ELR (cell line): ENCODE measurements at regions not wholly inside any gene's neighbourhood (a gene's known extent, or its start where the extent isn't known, plus 50 kb on each side); places are given as distances from the start of the nearest gene placed in this dataset.
A peak's percentile ranks its signal among the peaks of the same experiment; 100 is the strongest.
"Not testable (repeated sequence)": the region's sequence is repeated elsewhere in the genome, so short reads cannot be mapped to it uniquely, and the experiment has no call there.

Experiments used
- DNase-seq: peaks from one replicate; pipeline ENCODE4 v3.0.0-alpha.2; 2015; ENCODE audit warnings: low read depth

GRCh38 chr5:68658810-68659372 is 434.9 kb upstream of the SLC30A5 start:
- no peak for DNase-seq

DNA sequence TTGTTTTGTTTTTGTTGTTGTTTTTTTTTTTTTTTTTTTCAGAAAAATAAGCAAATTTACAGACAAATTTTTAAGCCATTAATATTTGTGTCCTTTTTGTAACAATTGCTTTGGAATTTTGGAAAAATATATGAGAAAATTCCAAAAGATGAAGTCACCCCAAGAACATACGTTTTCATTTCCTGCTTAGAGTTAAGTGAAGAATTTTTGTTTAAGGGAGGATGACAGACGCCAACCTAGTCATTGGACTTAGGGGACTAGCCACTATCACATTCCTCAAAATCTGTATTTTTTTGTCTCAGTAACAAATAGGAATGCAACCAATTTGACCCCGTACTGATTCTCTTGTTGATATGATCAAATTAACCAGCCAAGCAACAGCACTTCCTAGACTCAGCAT is 433.9 kb upstream of the SLC30A5 start:
- peak; percentile 66 for DNase-seq

- DNase-seq: peak; percentile 62
Observed at GRCh38 chr5:68661237-68661636, 432.6 kb upstream of the SLC30A5 start.

DNA sequence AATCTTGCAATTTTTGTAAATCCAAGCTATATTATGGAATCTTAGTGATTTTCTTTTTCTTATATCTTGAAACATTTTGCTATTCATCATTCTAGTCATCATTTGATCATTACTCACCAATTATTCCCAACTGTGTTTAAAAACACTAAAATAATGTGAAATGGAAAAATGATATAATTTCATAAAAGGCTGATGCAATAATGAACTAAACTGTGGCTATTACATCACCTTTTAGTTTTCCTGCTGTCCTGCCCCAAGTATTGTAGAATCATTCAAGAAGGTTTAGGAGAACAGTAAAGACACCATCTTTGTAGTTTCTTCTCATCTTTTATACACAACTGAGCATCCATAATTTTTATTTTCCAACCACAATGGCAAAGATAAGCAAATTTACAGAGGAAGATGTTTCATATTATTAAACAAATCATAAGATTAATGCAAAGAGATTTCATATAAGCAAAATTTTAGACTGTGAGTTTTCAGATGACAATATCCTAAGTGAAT is 431.0 kb upstream of the SLC30A5 start:
- DNase-seq: no peak

- no peak for DNase-seq
Observed at GRCh38 chr5:68669864-68670575, 423.8 kb upstream of the SLC30A5 start.

DNA sequence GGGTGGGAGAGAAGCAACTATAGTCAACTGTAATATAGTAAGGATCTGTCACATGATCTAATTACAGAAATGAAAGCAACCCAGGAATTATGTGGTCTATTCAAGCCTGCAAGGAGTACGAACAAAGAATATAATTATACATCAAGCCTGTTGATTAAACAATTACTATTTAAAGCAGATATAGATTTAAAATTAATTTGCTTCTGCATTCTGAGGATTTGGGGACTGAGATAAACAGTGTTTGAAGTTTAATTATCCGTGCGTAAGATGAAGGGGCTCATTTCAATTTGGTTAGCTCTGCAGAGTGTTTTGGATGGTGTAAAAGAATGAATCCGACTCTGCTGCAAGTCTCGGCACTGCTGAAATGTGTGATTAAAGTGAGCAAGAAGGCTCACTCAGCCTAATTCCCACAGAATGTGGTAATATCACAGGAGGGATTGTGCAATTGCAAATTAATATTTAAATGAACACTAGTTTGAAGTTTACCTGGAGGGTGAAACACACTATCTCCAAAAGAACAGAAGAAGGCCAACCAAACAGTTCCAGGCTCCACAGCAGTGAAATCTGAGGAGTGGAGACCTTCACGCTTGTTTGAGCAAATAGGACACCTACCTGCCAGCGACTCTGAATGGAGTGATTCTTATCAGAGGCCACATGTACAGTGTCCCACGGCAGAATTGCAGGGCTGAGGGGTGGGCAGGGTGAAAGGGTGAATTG is 420.6 kb upstream of the SLC30A5 start:
- no peak for DNase-seq

DNA sequence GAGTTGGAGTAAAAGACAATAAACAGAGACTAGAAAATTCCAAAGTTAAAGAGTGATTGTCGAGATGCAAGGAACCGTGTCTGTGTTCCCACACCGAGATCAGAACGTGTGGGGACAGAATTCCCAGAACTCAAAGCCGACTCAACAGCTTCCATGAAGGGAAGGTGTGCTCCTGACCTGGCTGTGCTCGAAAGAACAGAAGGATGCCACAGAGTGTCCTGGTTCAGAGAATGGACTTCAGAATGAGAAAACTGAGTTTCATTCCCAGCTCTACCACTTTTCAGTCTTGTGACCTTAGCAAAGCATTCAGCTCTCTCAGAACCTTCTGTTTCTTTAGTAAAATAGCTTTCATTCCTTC is 420.0 kb upstream of the SLC30A5 start:
- no peak for DNase-seq

DNA sequence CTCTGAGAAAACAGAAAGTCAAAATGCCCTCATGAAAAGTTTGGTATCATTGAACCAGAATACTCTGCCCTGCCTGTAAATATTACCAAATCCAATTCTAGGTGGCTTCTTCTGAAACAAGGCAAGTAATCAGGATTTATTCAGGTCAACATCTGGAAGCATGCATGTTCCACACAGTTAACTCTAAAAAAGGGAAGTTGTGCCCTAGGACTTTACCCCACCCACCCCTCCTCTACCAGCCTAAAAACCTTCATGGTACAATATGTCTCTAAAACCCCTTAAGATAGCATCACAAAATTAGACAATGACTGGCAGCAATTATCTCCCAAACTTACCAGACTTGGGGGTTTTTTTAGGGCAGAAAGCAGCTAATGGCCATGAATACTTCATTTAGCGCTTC is 414.8 kb upstream of the SLC30A5 start:
- no peak for DNase-seq

DNA sequence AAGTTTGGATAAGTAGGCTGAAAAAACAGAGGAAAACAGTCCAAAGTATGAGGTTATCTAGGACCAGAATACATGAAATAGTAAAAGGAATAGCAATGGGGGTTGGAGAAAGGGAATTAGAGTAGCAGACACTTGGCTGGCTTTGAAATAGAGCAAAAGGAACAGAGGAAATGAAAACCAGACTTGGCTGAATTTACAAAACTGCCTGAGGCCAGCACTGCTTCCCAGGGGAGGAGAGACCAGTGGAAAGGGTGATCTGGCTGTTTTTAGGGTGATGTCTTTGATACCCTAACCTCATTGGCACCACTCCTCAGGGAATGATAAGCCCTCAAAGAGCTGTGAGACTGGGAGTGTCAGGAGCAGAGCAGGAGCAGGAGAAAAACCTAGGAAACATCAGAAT is 413.4 kb upstream of the SLC30A5 start:
- DNase-seq: no peak

DNA sequence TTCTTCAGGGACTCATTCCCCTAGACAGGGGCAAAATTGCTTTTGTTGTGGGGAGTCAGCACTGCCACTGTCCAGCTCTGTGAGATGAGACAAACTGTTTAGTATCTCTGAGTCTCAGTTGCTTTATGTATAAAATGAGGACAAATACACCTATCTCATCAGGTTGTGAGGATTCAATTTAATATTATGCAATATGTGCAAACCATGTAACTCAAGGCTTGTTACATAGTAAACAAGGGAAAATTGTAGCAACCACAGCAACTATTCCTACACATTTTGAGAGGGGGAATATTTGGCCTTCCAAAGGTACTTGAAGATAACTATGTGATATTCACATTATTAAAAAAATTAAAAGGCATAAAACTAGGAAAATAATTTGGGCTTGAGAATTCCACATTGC is 411.9 kb upstream of the SLC30A5 start:
- no peak for DNase-seq

GRCh38 chr5:68682400-68683160 is 411.2 kb upstream of the SLC30A5 start:
- no peak for DNase-seq

- peak; percentile 90 for DNase-seq
Observed at GRCh38 chr5:68683632-68684036, 410.2 kb upstream of the SLC30A5 start.

- DNase-seq: no peak
Observed at GRCh38 chr5:68685863-68686262, 408.0 kb upstream of the SLC30A5 start.

GRCh38 chr5:68688547-68688946 is 405.3 kb upstream of the SLC30A5 start:
- no peak for DNase-seq

DNA sequence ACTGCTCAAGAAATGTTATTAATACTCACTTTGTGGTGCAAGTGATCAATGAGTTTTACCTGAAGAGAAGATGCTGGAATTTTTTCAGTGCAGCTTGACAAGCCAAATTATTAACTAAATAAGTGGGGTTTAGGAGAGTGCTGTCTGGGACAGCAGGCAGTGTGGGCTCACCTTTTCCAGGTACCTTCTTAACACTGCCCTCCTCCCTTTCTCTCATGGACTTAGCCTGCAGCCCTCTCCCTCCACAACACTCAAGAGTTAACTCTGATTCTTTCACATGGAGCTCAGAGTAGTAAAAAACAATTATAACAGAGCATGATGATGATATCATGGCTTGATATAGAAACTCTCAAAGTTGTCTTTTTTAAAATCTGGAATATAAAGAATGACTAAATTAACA is 404.8 kb upstream of the SLC30A5 start:
- no peak for DNase-seq

GRCh38 chr5:68691874-68692273 is 401.9 kb upstream of the SLC30A5 start:
- not testable (repeated sequence) for DNase-seq

DNA sequence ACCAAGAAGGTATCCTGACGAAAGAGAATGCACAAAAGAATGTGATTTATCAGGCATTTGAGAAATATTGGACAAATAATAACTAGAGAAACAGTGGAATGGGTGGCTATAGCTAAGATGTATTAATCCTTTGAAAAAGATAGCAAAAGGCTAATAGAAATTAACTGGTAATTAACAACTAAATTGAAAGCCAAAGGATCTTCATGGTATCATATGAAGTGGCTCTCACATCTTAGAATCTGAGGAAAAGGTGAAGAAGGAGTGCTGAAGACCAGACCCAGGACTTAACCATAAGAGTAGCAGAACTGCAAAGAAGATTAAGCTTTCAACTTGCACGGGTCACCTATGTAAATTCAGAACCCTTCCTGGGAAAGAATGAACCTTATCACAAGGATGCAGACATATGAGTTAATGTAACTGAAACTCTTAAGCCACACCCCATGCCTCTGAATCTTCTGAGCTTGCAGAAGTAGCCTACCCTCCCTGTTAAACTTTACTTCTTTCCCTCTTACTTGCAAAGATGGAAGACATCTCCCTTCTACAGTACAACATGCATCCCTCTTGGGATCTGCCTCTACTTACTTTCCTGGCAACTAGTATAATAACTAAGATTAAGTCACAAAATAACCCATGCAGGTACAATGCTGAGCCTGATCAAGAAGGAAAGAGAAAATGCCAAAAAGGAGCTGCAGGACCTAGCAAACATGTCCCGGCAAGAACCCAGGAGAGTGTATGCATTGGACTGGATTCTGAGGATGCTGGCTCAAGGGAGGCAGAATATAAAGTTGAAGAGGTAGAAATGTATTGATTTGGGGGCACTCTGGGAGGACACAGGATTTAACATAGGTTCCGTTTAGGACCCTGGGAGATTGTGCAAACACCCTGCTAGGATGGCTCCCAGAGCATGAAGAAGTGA is 395.5 kb upstream of the SLC30A5 start:
- DNase-seq: no peak

- DNase-seq: no peak
Observed at GRCh38 chr5:68699966-68700365, 393.8 kb upstream of the SLC30A5 start.

DNA sequence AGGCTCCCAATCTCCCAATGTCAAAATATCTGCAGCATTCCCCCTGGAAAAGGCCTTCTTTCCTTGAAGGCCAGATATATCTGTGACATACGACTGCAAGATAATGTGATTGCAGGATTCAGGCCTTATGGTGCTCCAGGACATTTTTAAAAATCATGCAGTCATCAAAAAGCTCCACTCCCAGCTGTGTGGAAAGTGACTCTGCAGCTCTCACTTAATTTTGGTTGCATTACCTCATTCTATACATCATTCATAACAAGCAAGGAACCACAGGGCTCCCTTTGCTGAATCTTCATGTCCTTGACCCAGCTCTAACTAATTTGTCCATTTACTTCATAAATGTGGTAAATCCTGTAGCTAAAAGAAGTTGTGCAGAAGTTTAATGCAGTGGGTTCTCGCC is 386.2 kb upstream of the SLC30A5 start:
- no peak for DNase-seq

DNA sequence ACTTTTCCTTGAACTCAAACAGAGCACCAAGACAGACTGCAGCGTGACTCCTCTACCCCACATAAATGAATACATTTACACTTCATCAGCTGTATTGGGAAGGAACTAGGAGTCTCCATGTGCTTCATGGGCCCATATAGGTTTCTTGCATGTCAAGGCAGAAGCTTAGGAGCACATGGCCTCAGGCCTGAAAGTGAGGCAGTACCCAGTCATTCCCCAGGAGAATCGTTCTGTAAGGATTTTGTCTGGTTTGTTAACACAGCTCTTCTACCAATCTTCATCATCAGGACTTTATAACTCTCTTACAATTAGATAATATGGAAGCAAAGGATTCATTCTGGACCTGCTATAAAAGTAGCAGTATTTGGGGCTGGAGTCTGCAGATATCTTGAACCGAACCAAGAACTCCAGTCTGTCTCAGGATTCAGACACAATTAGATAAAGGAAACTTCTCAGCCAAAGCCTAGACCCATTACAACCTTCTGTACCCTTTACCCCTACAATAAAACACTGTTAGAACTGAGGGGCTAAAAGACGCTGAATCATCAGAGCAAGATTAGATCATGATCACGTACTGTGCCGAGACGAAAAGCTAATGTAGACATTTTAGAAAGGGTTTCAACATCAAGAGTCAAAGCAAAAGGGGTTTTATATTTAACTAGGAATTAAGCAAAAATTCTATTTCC is 385.5 kb upstream of the SLC30A5 start:
- DNase-seq: no peak

DNA sequence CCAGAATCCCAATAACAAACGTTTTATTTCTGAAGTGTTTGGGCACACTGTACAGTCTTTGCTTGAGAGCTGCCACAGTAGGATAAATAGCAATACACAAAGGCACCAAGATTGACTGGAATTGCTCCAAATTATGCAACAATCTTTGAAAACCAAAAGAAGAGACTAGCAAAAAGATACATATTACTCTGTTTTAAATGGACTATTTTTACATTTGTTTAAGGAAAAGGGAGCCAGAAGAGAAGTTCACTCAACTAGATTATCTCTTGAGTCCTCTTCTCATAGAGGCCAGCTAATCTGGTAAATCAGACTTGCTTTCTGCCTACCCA is 385.0 kb upstream of the SLC30A5 start:
- no peak for DNase-seq
